ENCODE measurements at regions not wholly inside any gene's neighbourhood (a gene's known extent, or its start where the extent isn't known, plus 50 kb on each side); places are given as distances from the start of the nearest gene placed in this dataset.

GRCh38 chr1:242754926-242755325 lies 230.4 kb upstream of the PLD5 start:
- Histone ChIP-seq H3K9ac (ENCODE audit: low read length) (no peak overlapping the region), H3K79me2 (ENCODE audit: insufficient read depth, low read length) (no peaks in the 10 kb centered on the region), H3K27me3 (ENCODE audit: insufficient read depth, low read length) (no peaks in the 10 kb centered on the region), H2AFZ (ENCODE audit: low read length) (no peak overlapping the region), H3K27ac (ENCODE audit: low read depth, low read length, poor library complexity, severe bottlenecking) (no peak overlapping the region), H3K4me3 (ENCODE audit: low read depth, low read length, poor library complexity, severe bottlenecking) (no peak overlapping the region), H4K20me1 (ENCODE audit: insufficient read depth, low read length) (no peaks in the 10 kb centered on the region), H3F3A (ENCODE audit: insufficient read depth, low read length) (no peaks in the 10 kb centered on the region), H3K4me2 (ENCODE audit: low read length) (no peak overlapping the region), H3K9me2 (ENCODE audit: low read depth, low read length) (no peaks in the 10 kb centered on the region), H3K4me1 (ENCODE audit: insufficient read depth, low read length, severe bottlenecking) (no peaks in the 10 kb centered on the region), H3K36me3 (ENCODE audit: insufficient read depth, low read length) (no peaks in the 10 kb centered on the region), H3K9me3 (ENCODE audit: low read length) (no peaks in the 10 kb centered on the region)
- no peak for TF ChIP-seq EZH2 (IDR thresholded peaks at IDR 0.05; ENCODE audit: borderline replicate concordance, low read length)

- Histone ChIP-seq H3K79me2 (ENCODE audit: insufficient read depth, low read length) (no peaks in the 10 kb centered on the region), H3F3A (ENCODE audit: insufficient read depth, low read length) (no peaks in the 10 kb centered on the region), H3K4me2 (ENCODE audit: low read length) (no peak overlapping the region), H3K4me1 (ENCODE audit: insufficient read depth, low read length, severe bottlenecking) (no peaks in the 10 kb centered on the region), H3K9ac (ENCODE audit: low read length) (no peak overlapping the region), H3K27ac (ENCODE audit: low read depth, low read length, poor library complexity, severe bottlenecking) (no peak overlapping the region), H2AFZ (ENCODE audit: low read length) (no peak overlapping the region), H3K27me3 (ENCODE audit: insufficient read depth, low read length) (no peaks in the 10 kb centered on the region), H3K4me3 (ENCODE audit: low read depth, low read length, poor library complexity, severe bottlenecking) (no peak overlapping the region), H4K20me1 (ENCODE audit: insufficient read depth, low read length) (no peaks in the 10 kb centered on the region), H3K9me2 (ENCODE audit: low read depth, low read length) (no peaks in the 10 kb centered on the region), H3K36me3 (ENCODE audit: insufficient read depth, low read length) (no peaks in the 10 kb centered on the region), H3K9me3 (ENCODE audit: low read length) (no peaks in the 10 kb centered on the region)
- TF ChIP-seq CTCF (IDR thresholded peaks at IDR 0.05; ENCODE audit: low read length) (no peak), EZH2 (IDR thresholded peaks at IDR 0.05; ENCODE audit: borderline replicate concordance, low read length) (no peak)
Observed at GRCh38 chr1:242754125-242754524, 229.6 kb upstream of the PLD5 start.

GRCh38 chr1:242747233-242747632 lies 222.7 kb upstream of the PLD5 start:
- TF ChIP-seq EZH2 (IDR thresholded peaks at IDR 0.05; ENCODE audit: borderline replicate concordance, low read length), result no peak
- no peak for TF ChIP-seq CTCF (IDR thresholded peaks at IDR 0.05; ENCODE audit: low read length)
- Histone ChIP-seq H3K4me2 (ENCODE audit: low read length) (no peak overlapping the region), H2AFZ (ENCODE audit: low read length) (no peak overlapping the region), H3K79me2 (ENCODE audit: insufficient read depth, low read length) (no peaks in the 10 kb centered on the region), H3K4me3 (ENCODE audit: low read depth, low read length, poor library complexity, severe bottlenecking) (no peak overlapping the region), H3K9ac (ENCODE audit: low read length) (no peak overlapping the region), H3K27ac (ENCODE audit: low read depth, low read length, poor library complexity, severe bottlenecking) (no peak overlapping the region), H3K9me2 (ENCODE audit: low read depth, low read length) (no peaks in the 10 kb centered on the region), H3K27me3 (ENCODE audit: insufficient read depth, low read length) (no peaks in the 10 kb centered on the region), H3F3A (ENCODE audit: insufficient read depth, low read length) (no peaks in the 10 kb centered on the region), H4K20me1 (ENCODE audit: insufficient read depth, low read length) (no peaks in the 10 kb centered on the region), H3K9me3 (ENCODE audit: low read length) (no peaks in the 10 kb centered on the region), H3K36me3 (ENCODE audit: insufficient read depth, low read length) (no peaks in the 10 kb centered on the region), H3K4me1 (ENCODE audit: insufficient read depth, low read length, severe bottlenecking) (no peaks in the 10 kb centered on the region)

DNA sequence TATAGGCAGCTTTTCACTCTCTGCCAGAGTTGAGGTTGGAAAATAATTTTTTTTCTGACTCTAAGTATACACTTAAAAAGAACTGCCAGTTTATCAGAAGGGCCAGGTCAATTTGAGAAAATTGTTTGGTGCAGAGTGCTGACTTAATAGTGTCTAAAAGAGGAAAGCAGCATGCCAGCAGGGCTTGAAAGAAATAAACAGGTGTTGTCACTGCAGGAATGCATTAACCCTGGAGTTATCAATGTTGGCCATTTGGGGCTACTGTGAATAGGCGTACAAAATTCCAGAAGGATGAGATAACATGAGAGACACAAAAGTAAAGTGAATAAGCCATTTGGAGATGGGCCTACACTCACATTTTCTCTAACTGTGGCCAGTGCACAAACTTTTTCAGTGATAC lies 220.6 kb upstream of the PLD5 start:
- H3K27me3 ChIP-seq (ENCODE audit: insufficient read depth, low read length), result no peaks in the 10 kb centered on the region
- H4K20me1 ChIP-seq (ENCODE audit: insufficient read depth, low read length), result no peaks in the 10 kb centered on the region
- no peak overlapping the region for H3K4me2 ChIP-seq (ENCODE audit: low read length)
- no peaks in the 10 kb centered on the region for H3K79me2 ChIP-seq (ENCODE audit: insufficient read depth, low read length)
- no peak overlapping the region for H2AFZ ChIP-seq (ENCODE audit: low read length)
- H3K9me2 ChIP-seq (ENCODE audit: low read depth, low read length), result no peaks in the 10 kb centered on the region
- H3K9me3 ChIP-seq (ENCODE audit: low read length), result no peaks in the 10 kb centered on the region
- no peaks in the 10 kb centered on the region for H3K4me1 ChIP-seq (ENCODE audit: insufficient read depth, low read length, severe bottlenecking)
- no peaks in the 10 kb centered on the region for H3K36me3 ChIP-seq (ENCODE audit: insufficient read depth, low read length)
- H3K27ac ChIP-seq (ENCODE audit: low read depth, low read length, poor library complexity, severe bottlenecking), result no peak overlapping the region
- no peak for TF ChIP-seq CTCF (IDR thresholded peaks at IDR 0.05; ENCODE audit: low read length)
- no peak for TF ChIP-seq EZH2 (IDR thresholded peaks at IDR 0.05; ENCODE audit: borderline replicate concordance, low read length)
- H3F3A ChIP-seq (ENCODE audit: insufficient read depth, low read length), result no peaks in the 10 kb centered on the region
- no peak overlapping the region for H3K4me3 ChIP-seq (ENCODE audit: low read depth, low read length, poor library complexity, severe bottlenecking)
- H3K9ac ChIP-seq (ENCODE audit: low read length), result no peak overlapping the region
